Breast epithelium (tissue), 3 donors: ENCODE measurements at regions not wholly inside any gene's neighbourhood (a gene's known extent, or its start where the extent isn't known, plus 50 kb on each side); places are given as distances from the start of the nearest gene placed in this dataset.

ENCODE experiments used
- CTCF ChIP-seq, 3 donors: fragments of 450-650 bp; IDR thresholded peaks; one replicate each; pipeline ENCODE4 v1.5.1; 2016 to 2017; ENCODE audit warnings: antibody characterized with exemption in 3 of 3, mild to moderate bottlenecking in 3 of 3, moderate library complexity in 3 of 3
- POLR2A ChIP-seq: fragments of 450-650 bp; IDR thresholded peaks from one replicate; pipeline ENCODE4 v1.6.1; 2016; ENCODE audit warnings: antibody characterized with exemption, mild to moderate bottlenecking, moderate library complexity

GRCh38 chr2:16321256-16321655 lies 344.4 kb downstream of the CYRIA start:
- TF ChIP-seq CTCF (IDR thresholded peaks at IDR 0.05) (no peak), POLR2A (no peak)
